Upper lobe of left lung (tissue), 6 donors: ENCODE measurements at regions not wholly inside any gene's neighbourhood (a gene's known extent, or its start where the extent isn't known, plus 50 kb on each side); places are given as distances from the start of the nearest gene placed in this dataset.

ENCODE experiments used
- ATAC-seq, 2 donors: fragments of 200-7000 bp; cut with Tn5 transposase; one replicate each; pipeline ENCODE4 v1.9.1; 2022; ENCODE audit warnings: mild to moderate bottlenecking in 2 of 2, moderate library complexity in 2 of 2; ENCODE audit not compliant: low FRiP score in 2 of 2
- DNase-seq, 2 donors: peaks; one replicate each; pipeline ENCODE4 v3.0.0-alpha.2; 2019 to 2020
- H3K27ac ChIP-seq, 4 donors: fragments of 200-600 bp; sonication (generic); one replicate each; pipeline ENCODE4 v1.5.1; 2016 to 2019
- H3K27me3 ChIP-seq, 4 donors: fragments of 200-600 bp; sonication (generic); one replicate each; pipeline ENCODE4 v1.5.1; 2017 to 2019
- H3K36me3 ChIP-seq, 4 donors: fragments of 200-600 bp; sonication (generic); one replicate each; pipeline ENCODE4 v1.5.1; 2016 to 2019
- H3K4me1 ChIP-seq, 4 donors: fragments of 200-600 bp; sonication (generic); one replicate each; pipeline ENCODE4 v1.5.1; 2018 to 2019
- H3K4me3 ChIP-seq, 4 donors: fragments of 200-600 bp; sonication (generic); one replicate each; pipeline ENCODE4 v1.5.1; 2017 to 2019; ENCODE audit warnings: mild to moderate bottlenecking in 2 of 4, moderate library complexity in 1 of 4
- H3K9me3 ChIP-seq, 4 donors: fragments of 200-600 bp; sonication (generic); one replicate each; pipeline ENCODE4 v1.5.1; 2018 to 2019
- EP300 ChIP-seq, 4 donors: sonication (generic); formaldehyde crosslinking; IDR thresholded peaks; one replicate each; pipeline ENCODE4 v1.5.1; 2017; ENCODE audit warnings: antibody characterized with exemption in 4 of 4, control low read depth in 2 of 4
- POLR2A ChIP-seq, 4 donors: fragments of 450-650 bp; IDR thresholded peaks; one replicate each; pipeline ENCODE4 v1.5.1; 2016 to 2017; ENCODE audit warnings: antibody characterized with exemption in 4 of 4, mild to moderate bottlenecking in 2 of 4
- POLR2AphosphoS5 ChIP-seq, 2 donors: sonication (generic); formaldehyde crosslinking; IDR thresholded peaks; one replicate each; pipeline ENCODE4 v1.5.1; 2017; ENCODE audit warnings: antibody characterized with exemption in 2 of 2
- WGBS, 2 donors: methylation state at CpG; one replicate each; pipeline ENCODE4 v1.1.5; 2017 to 2018; 5-methylcytosine and 5-hydroxymethylcytosine counted together
- TF ChIP-seq, protein P1 (sequence below), 6 experiments: fragments of 450-650 bp in 4 of 6; fragments of 200-600 bp in 2 of 6; sonication (generic) in 2 of 6; IDR thresholded peaks; one replicate each; pipeline ENCODE4 v1.5.1; 2016 to 2019; ENCODE audit warnings: antibody characterized with exemption in 6 of 6
- donor health status: DM: no; HTN: no; CAD: no; lungs with moderate emphysema.
- donor health status: DM: no; HTN: yes; CAD: no; lungs with severe emphysema.

DNA sequence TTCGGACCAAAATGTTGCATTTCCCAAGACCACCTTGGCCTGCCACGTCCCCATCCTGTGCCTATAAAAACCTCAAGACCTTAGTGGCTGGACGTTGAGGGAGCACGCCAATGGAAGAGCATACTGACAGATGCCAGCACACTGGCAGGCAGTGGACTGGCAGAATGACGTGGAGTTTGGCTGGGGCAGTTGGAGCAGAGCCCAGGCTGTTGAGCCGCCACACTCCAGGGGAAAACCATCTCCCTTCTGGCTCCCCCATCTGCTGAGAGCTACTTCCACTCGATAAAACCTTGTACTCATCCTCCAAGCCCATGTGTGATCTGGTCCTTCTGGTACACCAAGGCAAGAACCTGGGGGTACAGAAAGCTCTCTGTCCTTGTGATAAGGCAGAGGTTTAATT, 494.1 kb downstream of the CDH11 start:
- TF ChIP-seq, protein P1, sequence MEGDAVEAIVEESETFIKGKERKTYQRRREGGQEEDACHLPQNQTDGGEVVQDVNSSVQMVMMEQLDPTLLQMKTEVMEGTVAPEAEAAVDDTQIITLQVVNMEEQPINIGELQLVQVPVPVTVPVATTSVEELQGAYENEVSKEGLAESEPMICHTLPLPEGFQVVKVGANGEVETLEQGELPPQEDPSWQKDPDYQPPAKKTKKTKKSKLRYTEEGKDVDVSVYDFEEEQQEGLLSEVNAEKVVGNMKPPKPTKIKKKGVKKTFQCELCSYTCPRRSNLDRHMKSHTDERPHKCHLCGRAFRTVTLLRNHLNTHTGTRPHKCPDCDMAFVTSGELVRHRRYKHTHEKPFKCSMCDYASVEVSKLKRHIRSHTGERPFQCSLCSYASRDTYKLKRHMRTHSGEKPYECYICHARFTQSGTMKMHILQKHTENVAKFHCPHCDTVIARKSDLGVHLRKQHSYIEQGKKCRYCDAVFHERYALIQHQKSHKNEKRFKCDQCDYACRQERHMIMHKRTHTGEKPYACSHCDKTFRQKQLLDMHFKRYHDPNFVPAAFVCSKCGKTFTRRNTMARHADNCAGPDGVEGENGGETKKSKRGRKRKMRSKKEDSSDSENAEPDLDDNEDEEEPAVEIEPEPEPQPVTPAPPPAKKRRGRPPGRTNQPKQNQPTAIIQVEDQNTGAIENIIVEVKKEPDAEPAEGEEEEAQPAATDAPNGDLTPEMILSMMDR (IDR thresholded peaks at IDR 0.05): no peak
- TF ChIP-seq POLR2AphosphoS5 (IDR thresholded peaks at IDR 0.05): no peak
- TF ChIP-seq POLR2A (IDR thresholded peaks at IDR 0.05): no peak
- TF ChIP-seq EP300 (IDR thresholded peaks at IDR 0.05): no peak
- H3K9me3 ChIP-seq: no peaks in the 10 kb centered on the region
- H3K4me1 ChIP-seq: no peaks in the 10 kb centered on the region
- no peaks in the 10 kb centered on the region for H3K36me3 ChIP-seq
- 80 to 81% methylated on average over 6 to 7 of the region's 7 CpGs for WGBS, 2 donors
- H3K27me3 ChIP-seq: no peaks in the 10 kb centered on the region
- H3K27ac ChIP-seq: no peak overlapping the region
- ATAC-seq (no peak), DNase-seq (no peak)
- no peak overlapping the region for H3K4me3 ChIP-seq

DNA sequence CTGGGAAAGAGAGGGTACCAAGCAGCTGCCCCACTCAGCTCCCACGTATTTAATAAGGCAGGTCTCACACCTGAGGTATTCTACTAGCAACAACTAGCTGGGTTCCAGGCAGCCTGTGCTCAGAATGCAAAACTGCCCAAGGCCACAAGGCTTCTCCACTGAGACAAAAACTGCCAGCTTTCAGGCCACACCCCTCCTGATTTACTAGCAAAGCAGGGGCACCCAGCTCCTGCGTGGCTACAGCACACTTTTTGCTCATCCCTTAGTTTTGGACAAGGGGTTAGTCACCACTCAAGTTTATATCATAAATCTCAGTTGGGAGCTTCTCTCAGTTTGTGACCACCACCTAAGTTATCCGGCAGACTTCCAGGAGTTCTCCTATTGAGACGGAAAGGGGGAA, 494.6 kb downstream of the CDH11 start:
- Histone ChIP-seq H3K27me3 (no peaks in the 10 kb centered on the region), H3K4me3 (no peak overlapping the region), H3K9me3 (no peaks in the 10 kb centered on the region), H3K27ac (no peak overlapping the region), H3K4me1 (no peaks in the 10 kb centered on the region), H3K36me3 (no peaks in the 10 kb centered on the region)
- WGBS, 2 donors: 46 to 76% methylated on average over 2 to 4 of the region's 4 CpGs
- TF ChIP-seq, protein P1 (IDR thresholded peaks at IDR 0.05): no peak
- TF ChIP-seq POLR2AphosphoS5 (IDR thresholded peaks at IDR 0.05): no peak
- no peak for TF ChIP-seq EP300 (IDR thresholded peaks at IDR 0.05)
- TF ChIP-seq POLR2A (IDR thresholded peaks at IDR 0.05): no peak
- DNase-seq (no peak), ATAC-seq (no peak)

DNA sequence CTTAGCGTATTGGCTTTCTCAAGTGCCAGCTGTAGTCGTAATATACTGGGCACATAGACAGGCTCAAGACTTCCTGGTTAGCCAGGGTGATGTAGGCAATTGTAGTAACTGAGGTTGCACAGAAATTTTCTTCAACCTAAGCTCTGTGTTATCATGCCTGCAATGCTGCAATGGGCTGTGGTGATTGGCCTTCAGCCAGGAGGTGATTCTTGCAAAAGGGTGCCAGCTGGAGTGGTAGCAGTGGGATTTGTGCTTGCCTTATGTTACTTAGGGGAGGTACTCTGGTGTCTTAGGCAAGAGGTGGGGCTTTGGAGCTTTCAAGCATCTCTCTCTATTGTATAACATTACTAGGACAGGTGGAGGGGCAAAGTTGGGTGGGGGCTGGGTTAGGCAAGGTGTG, 495.1 kb downstream of the CDH11 start:
- H3K9me3 ChIP-seq: no peaks in the 10 kb centered on the region
- no peaks in the 10 kb centered on the region for H3K36me3 ChIP-seq
- H3K4me1 ChIP-seq: no peaks in the 10 kb centered on the region
- TF ChIP-seq, protein P1 (IDR thresholded peaks at IDR 0.05): no peak
- TF ChIP-seq POLR2A (IDR thresholded peaks at IDR 0.05) (no peak), POLR2AphosphoS5 (IDR thresholded peaks at IDR 0.05) (no peak), EP300 (IDR thresholded peaks at IDR 0.05) (no peak)
- no peak for ATAC-seq
- no peak overlapping the region for H3K4me3 ChIP-seq
- H3K27me3 ChIP-seq: no peaks in the 10 kb centered on the region
- no peak for DNase-seq
- WGBS, 2 donors: 70 to 97% methylated on average over 2 of the region's 2 CpGs
- H3K27ac ChIP-seq: no peak overlapping the region

DNA sequence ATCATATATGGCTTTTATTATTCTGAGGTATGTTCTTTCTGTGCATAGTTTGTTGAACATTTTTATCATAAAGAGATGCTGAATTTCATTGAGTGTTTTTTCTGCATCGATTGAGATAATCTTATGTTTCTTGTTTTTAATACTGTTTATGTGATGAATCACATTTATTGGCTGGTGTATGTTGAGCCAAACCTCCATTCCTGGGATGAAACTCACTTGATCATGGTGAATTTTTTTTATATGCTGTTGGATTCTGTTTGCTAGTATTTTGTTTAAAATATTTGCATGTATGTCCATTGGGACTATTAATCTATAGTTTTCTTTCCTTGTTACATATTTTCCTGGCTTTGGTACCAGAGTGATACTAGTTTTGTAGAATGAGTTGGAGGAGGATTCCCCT, 500.2 kb downstream of the CDH11 start:
- Histone ChIP-seq H3K27ac (no peak overlapping the region), H3K4me1 (no peaks in the 10 kb centered on the region), H3K4me3 (no peak overlapping the region), H3K9me3 (no peaks in the 10 kb centered on the region), H3K36me3 (no peaks in the 10 kb centered on the region), H3K27me3 (no peaks in the 10 kb centered on the region)
- TF ChIP-seq POLR2A (IDR thresholded peaks at IDR 0.05): no peak
- TF ChIP-seq, protein P1 (IDR thresholded peaks at IDR 0.05): no peak
- TF ChIP-seq EP300 (IDR thresholded peaks at IDR 0.05): no peak
- no peak for TF ChIP-seq POLR2AphosphoS5 (IDR thresholded peaks at IDR 0.05)
- DNase-seq (no peak), ATAC-seq (no peak)
- WGBS, 2 donors: 87 to 97% methylated on average over 1 of the region's 1 CpG

DNA sequence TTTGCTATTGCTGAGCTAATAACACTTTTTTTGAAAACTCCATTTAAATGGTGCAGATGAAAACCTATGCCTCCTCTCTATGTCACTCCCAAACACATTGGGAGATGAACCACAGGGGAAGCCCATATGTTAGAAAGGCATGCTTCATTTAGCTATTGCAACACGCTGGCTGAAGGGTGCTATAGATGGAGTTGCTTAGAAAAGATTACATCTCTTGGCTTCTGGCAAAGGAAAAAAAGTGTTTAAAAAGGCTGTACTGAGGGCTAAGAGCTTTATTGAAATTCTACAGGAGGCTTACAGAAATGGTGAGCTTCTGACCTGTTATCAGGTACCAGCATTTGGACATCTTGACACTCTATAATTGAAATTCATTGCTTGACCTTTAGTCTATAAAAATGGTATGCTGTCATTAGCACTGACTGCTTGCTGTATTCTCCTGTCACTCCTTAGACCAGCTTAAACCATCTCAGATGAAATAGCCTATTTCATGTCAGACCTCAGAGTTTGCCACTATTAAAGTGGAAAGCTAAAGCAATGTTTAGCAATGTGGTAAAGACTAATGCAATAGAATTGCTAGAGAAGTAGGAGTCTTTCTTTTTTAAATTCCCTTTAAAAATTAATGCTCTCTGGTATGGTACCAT, 503.9 kb downstream of the CDH11 start:
- Histone ChIP-seq H3K9me3 (peaks cover 0 to 6% (median under 1%) of the 10 kb centered on the region in 4 donors), H3K27ac (no peak overlapping the region), H3K27me3 (no peaks in the 10 kb centered on the region), H3K36me3 (no peaks in the 10 kb centered on the region), H3K4me1 (no peaks in the 10 kb centered on the region), H3K4me3 (no peak overlapping the region)
- ATAC-seq: no peak
- 56 to 83% methylated on average over 1 of the region's 1 CpG for WGBS, 2 donors
- DNase-seq: no peak
- no peak for TF ChIP-seq EP300 (IDR thresholded peaks at IDR 0.05)
- TF ChIP-seq, protein P1 (IDR thresholded peaks at IDR 0.05): no peak
- TF ChIP-seq POLR2AphosphoS5 (IDR thresholded peaks at IDR 0.05): no peak
- no peak for TF ChIP-seq POLR2A (IDR thresholded peaks at IDR 0.05)
